Breast epithelium (tissue), 3 donors: ENCODE measurements at regions not wholly inside any gene's neighbourhood (a gene's known extent, or its start where the extent isn't known, plus 50 kb on each side); places are given as distances from the start of the nearest gene placed in this dataset.

Source experiments
- CTCF ChIP-seq, 3 donors: fragments of 450-650 bp; IDR thresholded peaks; one replicate each; pipeline ENCODE4 v1.5.1; 2016 to 2017; ENCODE audit warnings: antibody characterized with exemption in 3 of 3, mild to moderate bottlenecking in 3 of 3, moderate library complexity in 3 of 3
- POLR2AphosphoS5 ChIP-seq, 3 donors: sonication (generic); formaldehyde crosslinking; IDR thresholded peaks; one replicate each; pipeline ENCODE4 v1.6.1; 2017; ENCODE audit warnings: antibody characterized with exemption in 3 of 3

DNA sequence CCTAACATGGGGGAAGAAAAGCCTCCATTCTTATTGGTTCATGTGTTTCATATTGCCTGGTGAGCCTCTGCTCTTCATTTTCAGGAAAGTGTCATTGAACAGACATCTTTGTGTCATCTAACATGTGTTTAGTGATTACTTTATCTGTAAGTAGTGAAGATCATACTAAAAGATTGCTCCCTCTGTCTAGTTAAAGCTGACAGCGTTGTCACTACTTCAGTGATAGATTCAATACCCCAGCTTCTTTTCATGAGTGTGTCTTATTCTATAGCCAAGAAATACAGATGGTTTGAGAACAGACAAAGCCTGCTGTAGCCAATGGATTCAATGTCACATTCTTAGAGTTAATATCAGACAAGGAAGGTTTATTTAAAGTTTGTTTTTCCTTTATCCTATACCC, 85.1 kb downstream of the NKX6-1 start:
- TF ChIP-seq CTCF (IDR thresholded peaks at IDR 0.05) (no peak), POLR2AphosphoS5 (IDR thresholded peaks at IDR 0.05) (no peak)
